Esophagus (tissue), 2 donors: ENCODE measurements at regions not wholly inside any gene's neighbourhood (a gene's known extent, or its start where the extent isn't known, plus 50 kb on each side); places are given as distances from the start of the nearest gene placed in this dataset.

Experiments
- H3K27ac ChIP-seq, 2 donors: one replicate each; pipeline ENCODE4 v1.5.1; 2013; ENCODE audit warnings: low read depth in 2 of 2, mild to moderate bottlenecking in 2 of 2, inconsistent platforms in 1 of 2, low read length in 1 of 2, moderate library complexity in 1 of 2
- H3K27me3 ChIP-seq, 2 donors: one replicate each; pipeline ENCODE4 v1.6.1; 2013; ENCODE audit warnings: low read length in 2 of 2, control low read depth in 1 of 2, mild to moderate bottlenecking in 1 of 2; ENCODE audit not compliant: insufficient read depth in 2 of 2, control insufficient read depth in 1 of 2
- H3K36me3 ChIP-seq, 2 donors: one replicate each; pipeline ENCODE4 v1.6.1; 2013; ENCODE audit warnings: low read length in 1 of 2; ENCODE audit not compliant: control insufficient read depth in 2 of 2, insufficient read depth in 2 of 2
- H3K4me1 ChIP-seq, 2 donors: one replicate each; pipeline ENCODE4 v1.6.1; 2013; ENCODE audit warnings: low read length in 1 of 2; ENCODE audit not compliant: control insufficient read depth in 2 of 2, insufficient read depth in 2 of 2
- H3K4me3 ChIP-seq, 2 donors: one replicate each; pipeline ENCODE4 v1.5.1; 2013; ENCODE audit warnings: low read length in 2 of 2, mild to moderate bottlenecking in 2 of 2, low read depth in 1 of 2, moderate library complexity in 1 of 2
- H3K9me3 ChIP-seq, 2 donors: one replicate each; pipeline ENCODE4 v1.6.1; 2013; ENCODE audit warnings: mild to moderate bottlenecking in 2 of 2, low read depth in 1 of 2, low read length in 1 of 2, moderate library complexity in 1 of 2; ENCODE audit not compliant: control insufficient read depth in 2 of 2, insufficient read depth in 1 of 2
- WGBS, 2 donors: extraction: QIAGEN DNeasy Blood & Tissue Kit; methylation state at CpG; one replicate each; pipeline ENCODE4 v1.1.7; 2013; 5-methylcytosine and 5-hydroxymethylcytosine counted together
- donor health status: healthy with polysubstance abuse.
- donor health status: Bipolar disorder and iron deficiency.

- H3K36me3 ChIP-seq: no peaks in the 10 kb centered on the region
- no peak overlapping the region for H3K27ac ChIP-seq
- H3K4me3 ChIP-seq: no peak overlapping the region
- H3K9me3 ChIP-seq: no peaks in the 10 kb centered on the region
- H3K27me3 ChIP-seq: no peaks in the 10 kb centered on the region
- peaks cover 0 to 2% of the 10 kb centered on the region in 2 donors for H3K4me1 ChIP-seq
Measured at GRCh38 chr21:27805696-27806095, 838.8 kb upstream of the ADAMTS5 start.

DNA sequence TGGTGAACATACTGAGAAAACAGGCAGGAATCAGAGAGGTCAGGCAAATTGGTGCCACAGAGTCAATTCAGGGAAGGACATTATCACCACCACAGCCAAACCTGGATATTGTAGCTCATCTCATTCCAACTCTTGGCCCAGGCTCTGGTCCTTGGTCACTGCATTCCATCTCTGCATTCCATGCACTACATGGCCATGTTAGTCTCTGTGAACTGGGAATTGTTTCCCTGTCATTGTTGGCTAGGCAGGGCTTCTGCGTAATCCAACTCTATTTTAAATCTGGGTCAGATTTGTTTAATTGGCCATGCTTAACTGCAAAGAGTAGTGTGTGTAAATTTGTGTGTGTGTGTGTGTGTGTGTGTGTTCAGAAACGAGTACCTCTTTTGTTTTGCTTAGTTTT lies 837.6 kb upstream of the ADAMTS5 start:
- no peaks in the 10 kb centered on the region for H3K27me3 ChIP-seq
- H3K36me3 ChIP-seq: no peaks in the 10 kb centered on the region
- no peak overlapping the region for H3K27ac ChIP-seq
- H3K9me3 ChIP-seq: no peaks in the 10 kb centered on the region
- H3K4me1 ChIP-seq: peaks cover 0 to 2% of the 10 kb centered on the region in 2 donors
- H3K4me3 ChIP-seq: no peak overlapping the region
- WGBS, 2 donors: 44 to 45% methylated on average over 2 of the region's 2 CpGs

- no peaks in the 10 kb centered on the region for H3K9me3 ChIP-seq
- no peaks in the 10 kb centered on the region for H3K36me3 ChIP-seq
- no peaks in the 10 kb centered on the region for H3K27me3 ChIP-seq
- peaks cover 0 to 2% of the 10 kb centered on the region in 2 donors for H3K4me1 ChIP-seq
- H3K4me3 ChIP-seq: no peak overlapping the region
- H3K27ac ChIP-seq: no peak overlapping the region
- WGBS, 2 donors: 80 to 90% methylated on average over 2 of the region's 2 CpGs
Measured at GRCh38 chr21:27803571-27803970, 836.7 kb upstream of the ADAMTS5 start.

DNA sequence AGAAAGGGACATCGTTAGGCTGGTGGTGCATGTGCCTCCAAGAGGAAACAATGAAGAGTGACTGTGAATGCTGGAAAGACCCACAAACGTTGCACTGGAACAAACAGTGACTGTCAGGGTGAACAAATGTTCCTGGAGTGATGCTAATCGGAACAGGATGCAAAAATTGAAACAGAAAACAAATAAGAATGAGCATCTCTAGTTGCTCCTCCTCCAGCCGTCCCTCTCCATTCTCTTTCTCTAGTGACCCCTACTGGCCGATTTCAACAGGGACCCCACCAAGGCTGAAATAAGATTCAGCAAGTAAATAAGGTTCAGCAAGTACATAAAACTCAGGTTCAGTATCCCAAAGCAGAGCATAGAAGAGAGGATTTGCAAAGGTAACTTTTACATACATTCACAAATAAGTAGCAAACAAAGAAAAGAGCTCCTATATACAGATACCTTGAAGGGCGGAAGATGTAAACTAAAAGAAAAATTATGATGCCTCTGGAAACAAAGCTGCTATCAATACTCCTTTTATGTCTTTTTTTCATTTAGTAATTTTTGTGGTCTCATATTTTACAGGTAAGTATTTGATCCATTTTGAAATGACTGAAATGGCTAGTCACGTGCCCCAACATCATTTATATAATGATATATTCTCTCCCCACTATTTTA lies 836.1 kb upstream of the ADAMTS5 start:
- 52 to 54% methylated on average over 7 of the region's 7 CpGs for WGBS, 2 donors
- no peaks in the 10 kb centered on the region for H3K9me3 ChIP-seq

DNA sequence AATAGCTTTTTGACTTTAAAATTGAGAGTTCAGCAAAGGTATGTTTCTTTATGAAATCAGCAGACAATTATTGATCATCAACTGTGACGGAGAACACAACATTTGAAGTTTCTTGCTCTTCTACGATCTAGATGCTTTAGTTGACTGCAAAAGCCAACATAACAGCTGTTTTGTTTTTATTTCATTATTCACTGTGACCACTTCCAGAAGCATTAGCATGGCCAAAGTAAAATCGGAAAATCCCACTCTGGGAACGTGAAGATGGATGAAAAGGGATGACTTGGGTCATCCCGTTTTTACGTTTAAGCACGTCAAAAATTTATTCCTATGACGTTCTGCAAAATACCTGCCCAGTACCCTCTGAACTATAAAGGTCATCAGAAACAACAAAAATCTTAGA lies 833.0 kb upstream of the ADAMTS5 start:
- no peaks in the 10 kb centered on the region for H3K27me3 ChIP-seq
- no peaks in the 10 kb centered on the region for H3K36me3 ChIP-seq
- no peak overlapping the region for H3K27ac ChIP-seq
- H3K9me3 ChIP-seq: no peaks in the 10 kb centered on the region
- 66% methylated on average over 8 of the region's 8 CpGs for WGBS, 2 donors
- H3K4me1 ChIP-seq: peaks cover 0 to 2% of the 10 kb centered on the region in 2 donors
- H3K4me3 ChIP-seq: no peak overlapping the region

More for the DNA sequence above, 836.1 kb upstream of the ADAMTS5 start:
- Histone ChIP-seq H3K27me3 (no peaks in the 10 kb centered on the region), H3K4me3 (no peak overlapping the region), H3K4me1 (peaks cover 0 to 2% of the 10 kb centered on the region in 2 donors), H3K36me3 (no peaks in the 10 kb centered on the region), H3K27ac (no peak overlapping the region)

DNA sequence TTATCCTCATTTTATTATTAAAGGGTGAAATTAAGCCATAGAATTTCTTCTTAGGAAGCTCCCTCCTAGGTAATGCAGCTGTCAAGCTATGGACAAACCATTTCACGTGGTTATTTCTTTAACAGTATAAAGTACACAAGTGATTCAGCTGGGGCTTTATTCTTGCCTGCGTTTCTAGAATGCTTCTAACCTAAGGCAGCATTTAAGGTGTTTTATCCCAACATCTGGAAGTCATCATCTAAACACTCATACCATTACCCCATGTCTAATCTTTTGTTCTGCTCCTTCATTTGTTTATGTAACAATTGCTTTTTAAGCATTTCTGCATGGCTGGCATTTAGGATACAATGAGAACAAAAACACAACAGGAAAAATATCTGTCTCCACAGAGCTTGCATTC lies 829.2 kb upstream of the ADAMTS5 start:
- H3K4me1 ChIP-seq: no peaks in the 10 kb centered on the region
- 10 to 29% methylated on average over 2 of the region's 2 CpGs for WGBS, 2 donors
- H3K9me3 ChIP-seq: no peaks in the 10 kb centered on the region
- no peak overlapping the region for H3K27ac ChIP-seq
- H3K4me3 ChIP-seq: no peak overlapping the region
- no peaks in the 10 kb centered on the region for H3K27me3 ChIP-seq
- H3K36me3 ChIP-seq: no peaks in the 10 kb centered on the region

DNA sequence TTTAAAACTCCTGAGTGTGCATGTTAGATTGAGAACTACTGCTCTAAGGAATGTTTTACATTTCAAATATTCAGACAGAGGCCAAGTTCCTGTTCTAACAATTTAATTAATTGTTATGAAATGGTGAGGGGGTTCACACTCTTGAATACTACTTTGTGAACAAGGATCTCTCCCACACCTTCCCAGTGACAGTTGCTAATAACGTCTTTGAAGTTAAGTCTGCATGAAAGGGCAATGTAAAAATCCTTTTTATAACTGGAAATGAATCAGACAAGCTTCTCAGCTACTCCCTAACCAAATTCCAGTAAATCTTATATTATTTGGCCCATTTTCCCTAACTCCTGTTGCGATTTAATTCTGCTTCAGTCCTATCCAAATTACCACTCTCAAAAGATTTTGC lies 828.5 kb upstream of the ADAMTS5 start:
- 49 to 62% methylated on average over 2 of the region's 2 CpGs for WGBS, 2 donors
- Histone ChIP-seq H3K9me3 (no peaks in the 10 kb centered on the region), H3K27ac (no peak overlapping the region), H3K4me1 (no peaks in the 10 kb centered on the region), H3K4me3 (no peak overlapping the region), H3K27me3 (no peaks in the 10 kb centered on the region), H3K36me3 (no peaks in the 10 kb centered on the region)

GRCh38 chr21:27793901-27794300 lies 827.0 kb upstream of the ADAMTS5 start:
- H3K27ac ChIP-seq: no peak overlapping the region
- 0 to 14% methylated on average over 1 of the region's 1 CpG for WGBS, 2 donors

GRCh38 chr21:27787046-27787445 lies 820.2 kb upstream of the ADAMTS5 start:
- H3K4me1 ChIP-seq: no peaks in the 10 kb centered on the region
- no peaks in the 10 kb centered on the region for H3K9me3 ChIP-seq
- H3K27me3 ChIP-seq: no peaks in the 10 kb centered on the region
- H3K4me3 ChIP-seq: no peak overlapping the region
- no peak overlapping the region for H3K27ac ChIP-seq
- no peaks in the 10 kb centered on the region for H3K36me3 ChIP-seq

More at GRCh38 chr21:27793901-27794300, 827.0 kb upstream of the ADAMTS5 start:
- Histone ChIP-seq H3K4me3 (no peak overlapping the region), H3K4me1 (no peaks in the 10 kb centered on the region), H3K36me3 (no peaks in the 10 kb centered on the region), H3K27me3 (no peaks in the 10 kb centered on the region), H3K9me3 (no peaks in the 10 kb centered on the region)

DNA sequence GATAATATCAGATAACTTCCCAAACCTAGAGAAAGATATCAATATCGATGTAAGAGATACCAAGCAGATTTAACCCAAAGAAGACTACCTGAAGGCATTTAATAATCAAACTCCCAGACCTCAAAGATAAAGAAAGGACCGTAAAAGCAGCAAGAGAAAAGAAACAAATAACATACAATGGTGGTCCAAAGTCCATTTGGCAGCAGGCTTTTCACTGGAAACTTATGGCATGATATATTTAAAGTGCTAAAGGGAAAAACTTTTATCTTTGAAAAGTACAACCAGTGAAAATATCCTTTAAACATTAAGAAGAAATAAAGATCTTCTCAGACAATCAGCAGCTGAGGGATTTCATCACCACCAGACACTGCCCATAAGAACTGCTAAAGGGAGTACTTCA lies 812.7 kb upstream of the ADAMTS5 start:
- Histone ChIP-seq H3K36me3 (no peaks in the 10 kb centered on the region), H3K9me3 (no peaks in the 10 kb centered on the region), H3K4me3 (no peak overlapping the region), H3K27ac (no peak overlapping the region), H3K27me3 (no peaks in the 10 kb centered on the region), H3K4me1 (peaks cover 0 to 3% of the 10 kb centered on the region in 2 donors)
- WGBS, 2 donors: 66 to 72% methylated on average over 2 of the region's 2 CpGs
